Kidney tubule cell (primary cell): ENCODE measurements at regions not wholly inside any gene's neighbourhood (a gene's known extent, or its start where the extent isn't known, plus 50 kb on each side); places are given as distances from the start of the nearest gene placed in this dataset.
"Not testable (repeated sequence)": the region's sequence is repeated elsewhere in the genome, so short reads cannot be mapped to it uniquely, and the experiment has no call there.

Experiments
- DNase-seq: peaks from one replicate; pipeline ENCODE4 v3.0.0-alpha.2; 2018; ENCODE audit warnings: low spot score

GRCh38 chr3:130800829-130801228, 54.2 kb upstream of the PIK3R4 start:
- DNase-seq = peak; percentile 25

GRCh38 chr3:130801473-130801872, 54.8 kb upstream of the PIK3R4 start:
- DNase-seq = no peak

- no peak for DNase-seq
These were observed 64.9 kb upstream of the PIK3R4 start for GRCh38 chr3:130811557-130811956.

GRCh38 chr3:130814691-130815472, 68.3 kb upstream of the PIK3R4 start:
- DNase-seq = no peak

- DNase-seq = no peak
These were observed 70.2 kb upstream of the PIK3R4 start for GRCh38 chr3:130816561-130817445.

DNA sequence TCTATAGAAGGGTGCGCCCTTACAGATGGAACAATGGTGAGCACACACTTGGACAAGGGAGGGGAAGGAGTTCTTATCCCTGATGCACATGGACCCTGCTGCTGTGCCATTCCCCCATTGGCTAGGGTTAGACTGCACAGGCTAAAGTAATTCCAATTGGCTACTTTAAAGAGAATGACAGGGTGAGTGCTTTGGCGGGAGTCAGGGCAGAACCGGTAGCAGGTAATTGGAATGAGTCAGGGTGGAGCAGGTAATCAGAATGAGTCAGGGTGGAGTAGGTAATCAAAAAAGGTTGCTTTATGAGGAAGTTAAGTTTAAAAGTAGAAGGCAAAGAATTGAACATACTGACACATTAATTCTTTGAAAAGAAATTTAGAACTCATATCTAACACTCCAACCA, 71.4 kb upstream of the PIK3R4 start:
- DNase-seq = not testable (repeated sequence)

DNA sequence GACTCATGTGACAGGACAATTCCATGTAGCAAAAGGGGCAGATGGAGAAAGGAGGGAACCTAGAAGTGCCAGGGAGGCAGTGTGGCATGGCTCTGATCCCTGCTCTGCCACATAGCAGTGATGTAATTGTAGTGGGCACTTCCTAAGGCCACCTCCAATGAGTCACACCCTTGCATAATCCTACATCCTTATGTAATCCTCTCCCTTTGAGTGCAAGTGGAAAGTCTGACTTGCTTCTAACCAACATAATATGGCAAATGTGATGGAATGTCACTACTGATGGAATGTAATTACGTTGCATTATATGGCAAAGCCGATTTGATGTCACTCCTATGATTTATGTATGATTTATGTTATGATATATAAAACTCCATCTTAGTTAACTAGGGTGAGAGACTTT, 72.9 kb upstream of the ATP2C1 start:
- peak; percentile 80 for DNase-seq

DNA sequence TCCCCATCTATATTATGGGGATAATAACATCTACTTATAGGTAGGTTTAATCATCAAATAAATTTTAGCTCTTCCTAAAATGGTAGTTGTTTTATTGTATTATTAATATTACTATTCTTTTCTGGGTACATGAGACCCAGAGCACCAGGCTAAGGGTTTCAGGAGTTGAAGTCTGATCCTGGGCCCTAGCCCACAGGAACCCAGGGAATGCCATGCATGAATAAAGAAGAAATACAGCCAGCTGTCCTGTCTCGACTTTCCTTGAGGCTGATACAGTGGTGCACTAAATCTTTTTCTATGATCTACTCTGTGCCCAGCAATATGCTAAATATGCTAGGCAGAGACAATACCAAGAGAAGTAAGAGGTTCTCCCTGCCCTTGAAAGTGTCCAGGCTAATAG, 72.1 kb upstream of the ATP2C1 start:
- DNase-seq = no peak

GRCh38 chr3:130823241-130823884, 70.5 kb upstream of the ATP2C1 start:
- no peak for DNase-seq

DNA sequence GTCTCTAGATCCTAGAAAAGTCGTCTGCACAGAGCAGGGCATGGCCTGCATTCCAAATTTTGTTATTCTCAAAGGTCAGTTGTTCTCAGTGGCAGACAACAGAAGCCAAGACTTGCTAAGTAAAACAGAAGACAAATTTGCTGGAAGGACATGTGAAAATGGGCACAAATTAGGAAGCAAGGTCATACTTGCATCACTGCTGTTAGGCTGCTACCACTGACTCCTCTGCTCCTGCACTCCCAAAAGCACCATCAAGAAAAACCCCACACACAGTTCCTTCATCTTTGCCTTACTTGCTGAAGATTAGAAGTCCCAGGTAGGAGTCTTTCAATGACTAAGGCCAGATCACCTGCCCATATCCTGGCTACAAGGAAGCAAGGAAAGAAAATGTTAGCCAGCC, 69.9 kb upstream of the ATP2C1 start:
- DNase-seq = peak; percentile 54

DNA sequence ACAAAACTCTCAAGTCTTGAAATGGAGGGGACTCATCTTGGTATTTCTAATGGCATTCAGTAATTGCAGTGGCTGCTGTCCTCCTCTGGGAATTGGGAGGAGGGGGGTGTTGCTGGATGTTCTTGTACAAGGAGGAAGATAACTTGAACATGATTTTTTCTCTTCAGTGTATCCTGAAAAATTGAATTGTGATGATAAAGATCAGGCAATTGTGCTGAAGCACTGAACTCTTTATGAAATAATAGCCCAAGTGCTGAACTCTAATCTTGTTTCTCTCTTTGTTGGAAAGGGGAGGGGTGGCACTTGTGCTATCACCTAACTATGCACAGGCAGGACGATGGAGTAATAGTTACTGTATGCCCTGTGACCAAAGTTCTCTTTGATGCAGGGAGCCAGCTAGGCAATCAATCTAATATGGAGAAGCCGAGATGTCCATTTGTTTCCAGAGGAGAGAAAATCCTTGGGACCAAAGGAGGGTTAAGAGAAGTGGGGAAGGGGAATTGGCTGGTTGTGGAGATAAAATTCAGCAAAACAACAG, 68.1 kb upstream of the ATP2C1 start:
- no peak for DNase-seq

- DNase-seq = peak; percentile 76
These were observed 67.2 kb upstream of the ATP2C1 start for GRCh38 chr3:130826516-130827182.

DNA sequence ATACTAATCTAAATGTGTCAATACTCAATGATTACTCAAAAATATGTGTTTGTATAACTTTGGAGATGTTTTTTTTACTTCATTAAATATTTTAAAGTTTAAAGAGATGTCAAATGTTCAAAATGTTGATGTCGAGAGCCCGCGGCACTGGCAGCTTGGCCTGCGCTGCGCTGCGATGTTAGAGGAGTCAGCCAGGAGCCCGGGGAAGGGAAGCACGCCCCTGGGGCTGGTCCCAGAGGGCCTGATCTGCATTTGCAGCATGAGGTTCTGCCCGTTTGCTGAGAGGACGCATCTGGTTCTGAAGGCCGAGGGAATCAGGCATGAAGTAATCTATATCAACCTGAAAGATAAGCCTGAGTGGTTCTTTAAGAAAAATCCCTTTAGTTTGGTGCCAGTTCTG, 66.4 kb upstream of the ATP2C1 start:
- no peak for DNase-seq

DNA sequence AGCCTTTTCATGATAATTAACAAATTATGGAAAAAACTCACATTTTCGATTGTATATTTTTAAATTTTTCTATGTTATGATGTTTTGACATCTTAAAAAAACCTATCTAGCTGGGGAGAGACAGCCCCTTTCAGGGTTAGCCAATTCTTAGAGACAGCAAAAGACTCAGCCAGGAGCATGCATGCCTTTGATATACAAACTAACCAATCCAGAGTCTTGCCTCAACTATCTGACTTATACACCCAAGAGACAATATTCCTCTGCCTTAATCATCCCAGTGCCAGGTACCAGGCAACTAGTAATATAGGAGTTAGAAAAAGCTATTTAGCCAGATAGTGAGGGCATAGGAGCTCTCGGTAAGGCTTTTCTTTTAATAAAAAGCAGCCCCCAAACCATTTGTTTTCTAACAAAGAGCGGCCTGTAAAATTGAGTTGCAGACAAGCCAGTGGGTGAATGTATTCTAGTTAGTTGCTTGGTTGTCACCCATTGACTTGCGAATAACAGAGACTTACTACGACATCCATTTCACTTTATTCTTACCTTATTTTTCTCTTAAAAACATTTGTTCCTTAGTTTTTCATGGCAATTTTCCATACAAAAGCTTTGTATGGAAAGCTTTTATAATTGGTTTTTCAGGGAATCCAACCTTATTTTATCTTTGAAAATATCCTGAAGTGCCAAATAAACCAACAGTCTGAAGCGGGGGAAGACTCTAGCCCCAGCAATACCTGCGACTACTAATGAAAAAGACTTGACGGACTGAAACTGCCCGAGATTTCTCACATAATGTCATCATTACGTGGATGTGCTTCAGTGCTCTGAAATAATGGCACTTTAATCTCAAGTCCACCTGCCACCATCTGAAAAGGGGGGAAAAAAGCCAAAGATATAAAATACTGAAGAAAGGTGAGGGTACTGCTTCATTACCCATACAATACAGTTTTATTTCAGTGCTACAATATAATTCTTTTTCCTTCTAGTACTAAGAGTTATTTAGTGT, 64.6 kb upstream of the ATP2C1 start:
- no peak for DNase-seq

GRCh38 chr3:130831719-130832400, 62.0 kb upstream of the ATP2C1 start:
- no peak for DNase-seq

- DNase-seq = not testable (repeated sequence)
These were observed 61.5 kb upstream of the ATP2C1 start for GRCh38 chr3:130832401-130832746.

DNA sequence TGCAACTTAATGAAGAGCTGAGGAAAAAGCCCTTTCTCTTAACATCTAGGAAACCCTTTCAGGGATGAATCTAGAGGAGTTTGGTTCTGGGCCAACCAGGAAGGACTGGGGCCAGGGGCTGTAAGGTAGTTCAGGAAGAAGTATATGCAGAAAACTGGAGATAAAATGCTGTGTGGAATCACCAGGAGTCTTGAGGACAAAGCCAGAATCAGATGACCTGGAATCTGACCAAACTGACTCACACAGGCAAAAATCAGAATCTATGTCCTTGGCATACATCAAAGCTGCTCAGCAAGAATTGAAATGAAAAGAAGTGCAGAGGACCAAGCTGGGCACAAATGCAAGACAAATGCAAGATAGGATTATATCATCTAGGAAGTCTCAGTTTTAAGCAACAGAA, 59.4 kb upstream of the ATP2C1 start:
- peak; percentile 28 for DNase-seq

GRCh38 chr3:130835483-130835882, 58.4 kb upstream of the ATP2C1 start:
- DNase-seq = no peak

DNA sequence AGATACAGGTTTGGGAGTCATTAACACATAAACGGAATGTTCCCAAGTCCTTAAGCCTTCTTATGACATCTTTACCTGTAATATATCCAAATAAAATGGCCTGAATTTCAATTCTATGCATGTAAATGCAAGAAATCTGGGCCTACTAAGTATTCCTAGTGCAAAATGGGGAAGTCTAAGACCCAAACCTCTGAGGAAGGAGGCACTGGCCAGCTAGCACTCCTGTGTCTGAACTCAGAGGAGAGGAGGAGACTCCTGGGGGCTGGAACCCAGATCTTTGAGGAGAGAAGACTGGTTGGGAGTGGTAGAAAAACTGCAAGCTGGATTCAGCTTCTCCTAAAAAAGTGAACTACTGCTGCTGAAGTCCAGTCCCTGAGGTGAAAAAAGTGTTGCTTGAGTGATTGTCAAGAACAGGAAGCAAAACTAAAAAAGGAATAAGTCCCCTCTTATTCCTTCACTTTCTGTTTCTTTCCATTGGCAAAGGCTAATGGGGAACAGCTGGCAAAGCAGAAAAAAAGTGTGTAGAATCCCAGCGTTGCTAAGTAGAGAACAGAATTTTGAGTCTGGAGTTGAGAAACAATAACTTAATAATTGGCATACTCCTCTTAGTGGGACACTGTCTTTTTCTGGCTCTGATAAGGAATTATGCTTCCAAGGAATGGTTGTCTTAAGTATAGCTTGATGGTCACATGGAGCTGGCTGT, 54.8 kb upstream of the ATP2C1 start:
- no peak for DNase-seq

DNA sequence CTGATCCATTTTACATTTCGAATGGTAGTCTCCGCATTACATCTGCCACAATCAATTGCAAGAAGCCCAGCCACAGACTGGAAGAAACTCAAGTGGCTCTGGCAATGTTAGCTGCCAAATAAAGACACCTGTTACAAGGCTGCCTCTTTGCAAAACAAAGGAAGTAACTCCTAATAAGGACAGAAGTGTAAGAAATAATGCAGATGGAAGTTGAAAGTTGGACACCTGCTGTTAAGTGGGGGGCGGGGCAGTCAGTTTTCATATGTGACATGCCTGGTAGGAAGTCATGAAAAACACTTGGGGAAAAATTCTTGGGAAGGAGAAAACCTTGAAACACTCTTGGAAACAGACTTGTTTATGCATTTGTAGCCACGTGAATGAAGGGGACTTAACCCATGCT, 54.1 kb upstream of the ATP2C1 start:
- DNase-seq = no peak
